HG02970 (cell line): ENCODE measurements at regions not wholly inside any gene's neighbourhood (a gene's known extent, or its start where the extent isn't known, plus 50 kb on each side); places are given as distances from the start of the nearest gene placed in this dataset.

Source experiments
- ATAC-seq: cut with Tn5 transposase; IDR thresholded peaks from one replicate; pipeline ENCODE4 v1.9.1; 2021; ENCODE audit warnings: mild to moderate bottlenecking, moderate library complexity, moderate number of reproducible peaks; ENCODE audit not compliant: unreplicated experiment, low FRiP score

DNA sequence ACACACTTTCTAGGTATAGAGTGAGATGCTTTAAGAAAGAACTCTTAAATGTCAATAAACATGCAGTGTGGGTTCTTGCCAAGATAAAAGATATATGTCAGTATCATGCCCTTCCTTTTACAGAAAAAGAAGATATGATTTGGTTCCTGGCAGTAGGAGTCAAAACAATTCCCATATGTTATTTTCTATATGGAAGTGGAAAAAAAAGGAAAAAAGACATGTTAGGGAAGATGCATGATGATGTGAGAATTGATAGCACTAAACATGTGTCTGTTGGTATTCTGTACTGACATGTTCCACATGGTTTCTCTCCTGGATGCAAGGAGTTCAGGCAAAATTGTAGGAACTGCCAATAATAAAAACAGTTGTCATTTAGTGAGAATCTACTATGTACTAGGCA lies 318.8 kb upstream of the DACH1 start:
- ATAC-seq, result no peak

DNA sequence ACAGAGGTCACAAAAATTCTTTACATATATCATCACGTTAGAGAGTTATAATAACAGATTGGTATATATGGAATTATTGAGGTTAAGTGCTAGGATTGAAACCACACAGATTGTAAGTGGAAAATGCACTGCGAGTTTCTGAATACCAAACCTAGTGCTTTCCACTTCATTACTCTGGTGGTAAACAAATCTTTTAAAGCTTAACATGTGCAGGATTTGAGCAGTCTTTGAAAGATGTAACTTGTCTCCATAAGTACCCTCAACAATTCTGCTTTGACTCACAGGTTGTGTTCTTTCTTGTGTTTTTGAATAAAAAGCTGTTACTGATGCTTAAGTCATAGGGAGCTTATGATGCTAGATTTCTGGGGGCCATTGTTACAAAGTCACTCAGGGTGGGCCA lies 314.7 kb upstream of the DACH1 start:
- ATAC-seq, result no peak

DNA sequence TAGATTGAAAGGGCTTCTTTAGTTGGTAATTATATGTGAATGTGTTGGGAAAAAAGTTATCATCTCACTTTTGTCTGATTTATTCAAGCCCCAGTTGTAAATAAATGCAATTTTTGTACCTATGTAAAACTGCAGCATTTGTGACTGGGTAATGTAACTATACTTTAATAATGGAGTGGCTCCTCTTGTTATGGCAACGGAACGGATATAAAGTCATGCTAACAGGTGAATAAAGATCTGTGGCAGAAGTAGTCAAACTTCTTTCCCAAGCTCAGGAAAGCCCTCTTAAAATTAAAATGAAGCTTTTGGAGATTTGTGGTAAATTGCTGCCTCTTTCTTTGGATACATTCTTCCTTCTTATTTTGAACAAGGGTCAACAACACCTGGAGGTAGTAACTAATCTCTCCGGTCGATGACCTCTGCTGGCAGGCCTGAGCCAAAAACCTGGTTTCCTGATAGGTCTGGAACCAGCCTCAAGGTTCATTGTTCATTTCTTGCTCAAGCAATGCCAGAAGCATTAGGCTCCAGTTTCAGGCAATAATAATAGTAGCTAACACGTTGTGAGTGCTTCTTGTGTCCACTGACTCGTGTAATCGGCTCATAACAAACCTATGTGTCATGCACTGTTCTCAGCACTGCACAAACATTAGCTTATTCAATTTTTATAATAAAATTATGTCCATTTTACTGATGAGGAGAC lies 313.4 kb upstream of the DACH1 start:
- ATAC-seq, result no peak

DNA sequence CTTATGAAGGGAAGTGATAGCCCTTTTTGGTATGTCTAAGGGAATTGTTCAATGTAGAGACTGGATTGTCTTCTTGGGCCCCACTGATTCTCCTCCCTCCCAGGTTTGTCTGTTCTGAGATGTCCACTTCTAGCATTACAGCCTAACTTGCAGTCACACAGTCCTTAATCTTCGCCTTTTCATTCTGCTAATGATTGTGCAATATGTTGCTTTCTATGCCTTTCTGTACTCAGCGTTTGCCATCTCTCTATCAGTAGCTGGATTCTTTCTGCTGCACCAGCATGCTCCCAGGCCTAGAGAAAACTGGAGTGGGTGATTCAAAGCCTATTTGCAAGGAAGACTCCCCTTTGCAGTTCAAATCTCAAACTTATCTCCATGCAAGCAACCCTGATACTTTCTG lies 307.5 kb upstream of the DACH1 start:
- ATAC-seq, result no peak

DNA sequence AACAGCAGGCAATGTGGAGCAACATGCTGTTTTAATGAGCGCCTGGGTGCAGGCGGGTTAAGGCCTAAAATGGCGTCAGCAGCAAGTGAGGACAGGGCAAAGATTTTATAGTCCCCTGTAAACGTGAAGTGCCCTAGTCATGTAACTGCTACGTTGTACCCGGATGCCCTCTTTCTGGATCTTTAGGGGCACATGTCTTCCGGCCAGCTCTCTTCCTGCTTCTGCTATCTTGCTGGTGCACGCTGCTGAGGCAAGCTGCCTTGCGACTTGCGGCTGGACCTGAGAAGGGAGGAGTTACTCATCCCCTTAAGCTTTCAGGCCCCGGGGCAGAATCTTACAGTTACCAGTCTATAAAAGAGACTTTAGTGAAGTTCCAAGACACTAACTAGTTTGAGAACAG lies 303.6 kb upstream of the DACH1 start:
- no peak for ATAC-seq

DNA sequence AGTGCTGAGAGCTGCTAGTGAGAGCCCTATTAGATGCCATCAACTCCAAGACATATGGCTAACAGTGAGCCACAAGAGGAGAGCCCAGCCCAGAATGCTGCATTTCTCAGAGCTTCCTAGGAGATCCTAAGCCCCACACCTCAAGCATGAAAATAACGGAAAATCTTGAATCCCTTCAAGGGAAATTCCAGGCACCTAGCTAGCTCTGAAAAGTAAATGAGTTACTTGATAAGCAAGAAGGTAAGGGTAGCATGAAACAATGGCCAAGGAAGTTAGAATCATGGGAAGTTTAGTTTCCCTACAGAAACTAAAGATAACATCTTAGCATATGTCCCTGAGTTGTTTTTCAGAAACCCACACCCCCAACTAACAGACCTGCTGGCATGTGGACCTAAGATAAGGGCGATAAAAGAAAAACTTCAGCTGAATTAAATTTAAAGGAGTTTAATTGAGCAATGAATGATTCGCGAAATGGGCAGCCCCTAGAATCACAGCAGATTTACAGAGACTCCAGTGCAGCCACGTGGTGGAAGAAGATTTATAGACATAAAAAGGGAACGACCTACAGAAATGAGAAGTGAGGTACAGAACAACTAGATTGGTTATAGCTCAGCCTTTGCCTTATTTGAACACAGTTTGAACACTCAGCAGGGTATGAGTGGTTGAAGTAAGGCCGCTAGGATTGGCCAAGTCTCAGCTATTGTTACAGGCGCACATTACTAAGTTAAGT lies 301.3 kb upstream of the DACH1 start:
- no peak for ATAC-seq

DNA sequence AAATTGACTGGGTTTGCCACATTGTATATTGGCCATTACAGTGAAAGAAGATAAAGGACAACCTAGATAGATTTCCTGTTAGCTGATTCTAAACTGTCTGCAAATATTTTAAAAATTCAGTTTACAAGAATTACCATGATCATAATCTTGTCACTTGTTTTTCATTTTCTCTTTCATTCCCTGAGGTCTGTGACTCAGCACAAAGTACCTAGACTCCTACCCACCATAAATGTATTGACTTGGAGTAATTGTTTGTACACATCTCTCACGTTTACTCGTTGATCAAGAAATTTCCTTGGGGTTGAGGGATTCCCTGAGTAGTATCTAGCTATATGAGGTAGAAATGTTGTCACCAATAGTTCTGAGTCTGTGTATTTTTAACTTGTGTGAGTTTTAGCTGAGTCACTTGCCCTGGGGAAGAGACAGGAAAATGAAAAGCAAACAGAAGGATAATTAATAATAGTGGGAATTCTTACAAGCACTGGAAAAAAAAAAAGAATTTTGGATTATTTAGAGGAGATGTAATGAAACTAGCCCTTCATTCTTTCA lies 299.2 kb upstream of the DACH1 start:
- no peak for ATAC-seq

DNA sequence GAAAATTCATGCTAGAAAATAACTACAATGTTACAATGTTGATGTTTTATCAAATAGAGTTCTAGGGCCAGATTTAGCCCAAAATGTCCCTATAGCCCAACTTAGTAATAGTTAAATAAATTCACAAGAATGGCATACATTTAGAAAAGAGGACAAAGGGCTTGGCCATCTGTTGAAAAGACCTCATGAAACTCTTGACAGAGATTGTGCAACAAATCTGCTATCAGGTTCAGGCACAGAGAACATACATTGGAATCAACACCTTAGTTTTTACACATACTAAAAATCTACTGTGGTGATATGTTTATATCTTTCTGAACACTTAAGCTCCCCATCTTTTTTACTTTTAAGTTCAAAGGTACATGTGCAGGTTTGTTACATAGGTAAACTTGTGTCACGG lies 298.3 kb upstream of the DACH1 start:
- no peak for ATAC-seq

DNA sequence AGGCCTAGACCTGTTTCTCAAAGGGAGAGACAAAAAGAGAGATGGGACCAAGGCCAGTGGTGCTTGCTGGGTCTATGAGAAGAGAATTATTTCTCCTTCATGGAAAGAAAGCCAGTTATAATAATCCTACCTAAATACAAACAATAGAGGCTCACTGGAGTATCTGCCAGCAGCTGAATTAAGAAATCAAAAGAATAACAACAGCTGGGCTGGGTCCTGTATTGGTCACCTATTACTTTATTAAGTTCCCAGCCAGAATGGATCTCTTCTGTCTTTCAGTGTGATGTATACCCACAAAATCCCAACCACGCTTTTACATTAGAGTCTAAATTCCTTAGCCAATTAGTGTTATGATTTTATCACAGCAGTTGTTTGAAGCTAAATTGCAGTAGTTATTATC lies 297.8 kb upstream of the DACH1 start:
- ATAC-seq, result no peak

DNA sequence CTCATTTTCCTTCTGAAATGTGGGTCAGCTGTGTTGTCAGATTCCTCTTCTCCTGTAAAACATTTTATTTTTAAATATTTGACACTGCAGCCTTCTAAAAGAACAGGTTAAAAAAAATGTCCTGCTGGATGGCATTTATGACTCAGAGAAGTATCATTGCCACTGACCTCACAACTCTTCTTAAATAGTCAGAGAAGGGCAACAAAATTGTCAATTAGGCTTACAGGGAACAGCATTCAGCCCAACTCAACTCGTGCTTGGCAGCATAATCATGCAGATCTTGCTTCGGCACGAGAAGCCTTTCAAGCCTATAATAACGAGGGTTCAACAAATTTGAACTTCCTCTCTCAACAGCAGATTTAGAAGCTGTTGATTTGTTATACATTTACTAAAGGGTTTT lies 296.7 kb upstream of the DACH1 start:
- ATAC-seq, result no peak

DNA sequence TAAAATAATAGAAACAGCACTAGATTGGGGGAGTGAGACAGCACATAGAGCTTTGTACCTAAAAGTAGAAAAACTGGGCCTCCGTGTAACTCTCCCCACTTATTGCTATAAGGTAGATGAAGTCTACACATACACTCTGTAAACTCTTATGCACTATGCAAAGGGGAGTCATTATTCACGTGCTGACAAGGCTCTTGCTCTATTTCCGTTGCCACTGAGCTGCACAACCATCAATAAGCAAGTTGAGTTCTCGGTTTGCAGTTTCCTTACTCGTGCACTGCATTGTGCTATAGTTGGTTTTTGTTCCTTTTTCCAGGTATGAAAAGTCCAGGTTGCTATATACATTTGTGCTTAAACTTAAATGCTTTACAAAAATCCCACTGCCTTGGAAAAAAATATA lies 294.0 kb upstream of the DACH1 start:
- ATAC-seq, result no peak

DNA sequence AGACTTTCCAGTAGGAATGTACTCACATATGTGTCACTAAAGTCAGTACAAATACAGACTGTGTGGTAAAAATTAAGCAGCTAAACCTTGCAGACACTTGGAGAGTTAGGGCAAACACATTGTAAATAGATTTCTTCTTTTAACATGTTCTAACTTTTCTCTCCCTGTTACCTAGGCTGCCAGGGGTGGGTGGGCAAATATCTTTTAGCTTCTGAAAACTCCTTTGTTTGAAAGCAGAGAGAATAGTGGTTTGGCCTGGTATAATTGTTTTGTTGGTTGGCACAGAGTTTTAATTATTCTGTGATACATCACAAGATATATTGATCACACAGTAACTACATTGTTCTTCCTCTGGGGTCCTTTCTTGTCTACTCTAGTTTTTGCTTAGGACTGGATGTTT lies 289.8 kb upstream of the DACH1 start:
- no peak for ATAC-seq

DNA sequence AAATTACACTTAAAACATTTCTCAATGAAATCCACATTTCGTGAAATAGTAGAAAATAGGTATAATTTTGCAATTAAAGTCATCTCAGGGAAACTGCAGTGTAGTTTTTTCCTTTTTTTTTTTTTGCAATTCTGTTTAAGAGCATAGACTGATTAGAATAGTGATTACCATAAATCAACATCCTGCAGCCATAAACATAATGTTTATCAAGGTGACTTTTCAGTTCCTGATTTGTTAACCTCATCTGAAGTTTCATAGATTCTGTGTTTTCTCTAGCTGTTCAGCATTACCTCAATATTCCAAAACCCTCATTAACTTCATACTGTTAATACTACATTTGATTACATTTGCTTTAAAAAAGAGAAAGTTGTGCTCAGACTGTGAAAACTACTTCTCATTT lies 286.3 kb upstream of the DACH1 start:
- ATAC-seq, result no peak

DNA sequence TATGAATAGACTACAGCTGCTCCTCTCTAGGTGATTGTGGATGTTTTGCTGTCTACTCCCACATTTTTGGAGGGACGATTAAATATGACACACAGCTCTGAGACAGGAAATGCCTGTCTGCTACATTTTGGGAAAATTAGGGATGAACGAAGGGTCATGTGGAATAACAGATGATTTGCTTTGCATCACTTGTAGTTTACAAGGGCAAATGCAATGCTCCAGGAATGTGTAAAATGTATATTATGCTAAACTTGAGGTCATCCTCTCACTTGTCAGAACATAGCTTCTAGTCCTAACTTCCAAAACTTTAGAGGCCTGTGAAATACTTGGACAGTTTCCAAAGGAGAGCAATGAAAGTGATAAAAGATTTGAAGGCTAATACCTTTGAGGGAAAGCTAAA lies 284.2 kb upstream of the DACH1 start:
- no peak for ATAC-seq

DNA sequence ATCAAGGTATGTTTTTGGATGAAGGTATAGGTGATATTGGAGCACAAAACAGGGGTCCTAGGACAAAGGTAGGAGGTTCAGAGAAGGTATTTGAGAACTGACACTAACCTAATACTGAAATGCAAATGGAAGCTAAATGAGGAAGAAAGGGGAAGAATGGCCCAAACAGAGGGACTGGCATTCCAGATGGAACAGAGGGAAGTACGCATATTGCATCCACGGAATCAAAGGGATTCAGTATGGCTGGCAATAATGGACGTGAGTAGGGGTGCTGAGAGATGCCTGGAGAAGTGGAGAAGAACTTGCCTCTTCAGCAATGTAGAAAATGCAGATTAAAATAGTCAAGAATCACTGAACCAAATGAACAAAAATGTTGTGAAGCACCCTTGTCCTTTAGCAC lies 283.5 kb upstream of the DACH1 start:
- ATAC-seq, result no peak

DNA sequence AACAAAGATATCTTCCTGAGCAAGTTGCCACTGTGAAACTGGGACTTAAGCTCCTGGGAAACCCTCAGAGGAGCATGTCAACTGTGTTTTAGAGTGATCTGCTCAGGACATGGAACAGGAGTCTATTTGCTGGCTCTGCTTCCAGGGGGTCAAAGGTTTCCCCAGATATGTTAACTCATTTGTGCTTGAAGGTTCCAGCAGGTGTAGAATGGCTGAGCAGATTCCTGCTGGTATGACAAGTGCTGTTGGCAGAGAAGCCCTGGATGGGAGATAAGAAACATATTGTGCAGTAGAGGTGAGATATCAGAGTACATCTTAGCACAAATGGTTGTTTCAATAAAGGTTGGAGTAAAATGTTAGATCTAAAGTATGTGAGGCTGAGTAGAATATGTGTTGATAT lies 282.7 kb upstream of the DACH1 start:
- no peak for ATAC-seq

DNA sequence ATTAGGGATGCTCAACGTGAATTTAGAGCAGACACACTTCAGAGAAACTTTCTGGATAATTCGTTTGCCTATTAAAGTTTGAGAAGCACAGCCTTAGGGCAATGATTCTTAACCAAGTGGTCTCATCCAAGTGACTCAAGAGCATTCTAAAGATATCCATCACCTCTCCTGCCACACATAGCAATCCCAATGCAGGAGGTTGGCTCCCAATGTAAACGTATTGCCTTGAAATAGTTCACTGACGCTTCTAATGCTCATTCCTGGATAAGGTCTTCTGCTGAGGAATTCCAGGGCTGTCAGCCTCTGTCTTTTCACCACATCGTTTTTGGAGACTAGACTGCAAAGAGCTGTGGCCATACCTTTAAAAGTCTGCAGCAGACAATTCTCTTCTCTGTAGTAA lies 279.8 kb upstream of the DACH1 start:
- no peak for ATAC-seq

DNA sequence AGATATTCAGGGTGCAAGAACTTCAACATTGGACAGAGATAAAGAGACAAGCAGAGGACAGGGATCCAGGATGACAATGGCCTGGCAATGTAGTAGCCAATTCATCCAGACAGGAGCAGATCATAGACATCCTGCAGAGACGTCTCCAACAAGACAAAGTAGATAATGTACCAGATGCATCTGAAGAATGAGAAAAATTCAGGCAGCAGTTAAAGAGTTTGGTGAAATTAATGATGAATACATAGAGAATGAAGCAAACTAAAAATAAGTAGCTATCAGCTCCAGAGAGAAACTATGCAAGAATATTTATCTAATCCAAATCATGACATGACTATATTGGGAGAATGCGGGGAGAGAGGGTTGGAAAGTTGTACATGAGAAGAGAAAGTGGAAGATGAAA lies 278.4 kb upstream of the DACH1 start:
- ATAC-seq, result no peak

DNA sequence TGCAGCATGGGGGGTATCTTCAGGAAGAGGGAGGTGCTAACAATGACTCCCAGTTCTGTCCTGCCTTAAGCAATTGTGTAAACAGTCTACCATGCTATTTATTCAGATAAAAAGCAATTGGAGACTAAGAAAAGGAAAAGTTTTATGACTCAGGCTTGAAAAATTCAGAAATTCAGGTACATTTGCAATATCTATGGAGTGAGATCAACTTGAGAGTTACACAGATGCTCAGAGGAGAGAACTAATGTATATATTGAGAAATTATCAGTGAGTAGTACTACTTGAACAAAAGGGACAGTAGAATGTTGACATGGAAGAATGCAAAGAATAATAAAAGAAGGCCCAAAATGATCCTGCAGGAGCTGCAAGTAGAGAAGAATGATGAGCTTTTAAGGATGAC lies 277.6 kb upstream of the DACH1 start:
- ATAC-seq, result no peak

DNA sequence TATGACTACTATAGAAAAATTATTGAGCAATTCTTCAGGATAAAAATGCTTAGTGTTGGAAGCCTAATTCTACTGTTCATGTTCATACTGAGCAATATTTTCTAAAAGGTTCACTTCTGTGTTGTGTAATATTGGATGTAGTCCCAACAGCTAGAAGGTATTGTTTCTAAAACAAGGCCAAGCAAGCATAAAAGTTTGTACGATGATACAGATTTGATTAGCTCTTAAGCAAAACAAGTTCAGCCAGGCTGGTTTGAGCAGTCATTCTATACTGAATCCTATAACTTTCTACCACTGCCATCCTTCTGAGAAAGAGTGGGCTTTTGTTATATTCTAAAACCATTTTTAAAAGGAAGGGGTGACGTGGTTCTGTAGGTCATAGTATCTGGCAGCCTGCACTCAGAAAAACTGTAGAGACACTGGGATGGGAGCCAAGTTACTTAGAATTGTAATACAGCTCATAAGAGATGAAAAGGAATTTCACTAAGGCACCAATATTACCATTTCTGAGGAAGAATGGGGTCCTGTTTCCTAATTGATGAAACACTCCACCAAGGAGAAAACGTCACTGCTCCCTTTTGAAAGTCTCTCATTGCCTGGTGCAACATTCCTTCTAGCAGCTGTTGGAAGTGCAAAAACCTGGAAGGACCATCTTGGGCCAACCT lies 275.0 kb upstream of the DACH1 start:
- no peak for ATAC-seq

DNA sequence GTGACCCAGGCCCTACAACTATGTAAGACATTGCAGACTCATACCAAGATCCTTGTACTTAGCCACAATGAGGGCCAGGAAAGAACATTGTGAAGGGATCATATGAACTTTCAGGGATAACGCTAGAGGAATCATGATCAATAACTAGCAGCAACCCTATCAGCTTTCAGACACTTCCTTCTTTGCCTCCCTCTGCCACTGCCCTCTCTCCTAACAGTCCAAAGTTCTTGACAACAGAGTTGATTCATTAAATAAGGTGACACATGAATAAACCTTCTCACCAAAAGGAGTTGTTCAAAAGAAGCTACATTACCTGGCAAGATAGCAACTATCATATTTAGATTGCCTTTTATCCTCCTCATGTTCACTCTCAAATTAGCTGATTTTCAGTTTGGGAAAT lies 272.2 kb upstream of the DACH1 start:
- no peak for ATAC-seq

DNA sequence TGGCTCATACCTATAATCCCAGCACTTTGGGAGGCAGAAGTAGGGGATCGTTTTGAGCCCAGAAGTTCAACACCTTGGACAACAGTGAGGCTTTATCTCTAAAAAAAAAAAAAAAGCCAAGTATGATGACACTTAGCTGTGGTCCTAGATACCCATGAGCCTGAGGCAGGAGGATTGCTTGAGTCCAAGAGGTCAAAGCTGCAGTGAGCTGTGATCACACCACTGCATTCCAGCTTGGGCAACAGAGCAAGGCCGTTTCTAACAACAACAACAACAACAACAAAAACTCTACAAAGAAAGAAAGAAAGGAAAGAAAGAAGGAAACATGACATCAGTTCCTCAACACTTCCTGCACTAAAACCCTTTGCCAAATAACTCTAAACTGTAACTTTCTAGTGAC lies 265.1 kb upstream of the DACH1 start:
- no peak for ATAC-seq
